CD4-positive, alpha-beta T cell (primary cell): ENCODE measurements at regions not wholly inside any gene's neighbourhood (a gene's known extent, or its start where the extent isn't known, plus 50 kb on each side); places are given as distances from the start of the nearest gene placed in this dataset.

Source experiments
- ATAC-seq: fragments of 200-7000 bp; cut with Tn5 transposase; one replicate; pipeline ENCODE4 v1.10.0; 2022; ENCODE audit warnings: mild to moderate bottlenecking; ENCODE audit not compliant: poor library complexity
- CTCF ChIA-PET: fragments of 350-600 bp; sonication (Branson Sonifier 250); formaldehyde crosslinking; loops from one replicate; lab custom pipeline; 2021; ENCODE audit warnings: antibody characterized with exemption, inconsistent platforms; lab: Charles Lee
- POLR2A ChIA-PET: fragments of 350-600 bp; sonication (Branson Sonifier 250); formaldehyde crosslinking; loops from one replicate; lab custom pipeline; 2021; ENCODE audit warnings: antibody characterized with exemption, inconsistent platforms; lab: Charles Lee
- DNase-seq, 14 experiments: peaks; one replicate each; pipeline ENCODE4 v3.0.0-alpha.2; 2013 to 2020; ENCODE audit warnings: mixed read lengths in 2 of 14
- H3K27ac ChIP-seq, 2 donors: one replicate each; pipeline versions ENCODE4 v1.5.1 to v1.7.0; 2013; ENCODE audit warnings: low read length in 2 of 2, low read depth in 1 of 2, mild to moderate bottlenecking in 1 of 2
- H3K27me3 ChIP-seq, 2 experiments: 1 replicate in 1 of 2; 2 replicates in 1 of 2; pipeline versions ENCODE4 v1.6.1 to v1.7.0; 2013; ENCODE audit warnings: low read length in 2 of 2, control low read depth in 1 of 2, mild to moderate bottlenecking in 1 of 2, moderate library complexity in 1 of 2; ENCODE audit not compliant: insufficient read depth in 2 of 2, control insufficient read depth in 1 of 2
- H3K36me3 ChIP-seq: one replicate; pipeline ENCODE4 v1.6.1; 2013; ENCODE audit warnings: low read length, control low read depth; ENCODE audit not compliant: insufficient read depth
- H3K4me1 ChIP-seq: one replicate; pipeline ENCODE4 v1.6.1; 2013; ENCODE audit warnings: low read length, control low read depth; ENCODE audit not compliant: insufficient read depth
- H3K4me3 ChIP-seq: one replicate; pipeline ENCODE4 v1.5.1; 2013; ENCODE audit warnings: mild to moderate bottlenecking, low read length, moderate library complexity
- H3K9me3 ChIP-seq, 2 experiments: 1 replicate in 1 of 2; 2 replicates in 1 of 2; pipeline versions ENCODE4 v1.6.1 to v1.7.0; 2013; ENCODE audit warnings: low read length in 2 of 2, mild to moderate bottlenecking in 2 of 2, control low read depth in 1 of 2, moderate library complexity in 1 of 2; ENCODE audit not compliant: control insufficient read depth in 1 of 2, insufficient read depth in 1 of 2
- H3K27ac Mint-ChIP-seq: one replicate; pipeline ENCODE4 v1.8.0; 2020; ENCODE audit warnings: mixed read lengths
- H3K27me3 Mint-ChIP-seq: one replicate; pipeline ENCODE4 v1.8.0; 2021; ENCODE audit warnings: mixed read lengths
- H3K36me3 Mint-ChIP-seq: one replicate; pipeline ENCODE4 v1.8.0; 2021; ENCODE audit warnings: low read depth, mixed read lengths
- H3K4me1 Mint-ChIP-seq: one replicate; pipeline ENCODE4 v1.8.0; 2021; ENCODE audit warnings: low read depth, mixed read lengths
- H3K4me3 Mint-ChIP-seq: one replicate; pipeline ENCODE4 v1.8.0; 2020; ENCODE audit warnings: mild to moderate bottlenecking, mixed read lengths
- H3K9me3 Mint-ChIP-seq: one replicate; pipeline ENCODE4 v1.8.0; 2020; ENCODE audit warnings: mixed read lengths
- CTCF ChIP-seq: fragments of 200-600 bp; IDR thresholded peaks from one replicate; pipeline ENCODE4 v1.8.0; 2022; ENCODE audit warnings: antibody characterized with exemption, mild to moderate bottlenecking
- intact Hi-C, 2 experiments: fragments of 100-400 bp; cut with DNase I in 1 of 2; cut with micrococcal nuclease in 1 of 2; formaldehyde crosslinking; loops; one replicate each; pipeline versions ENCODE4 v1.15.1 to v1.9.0; 2023 to 2025; cut with DNase I, micrococcal nuclease

GRCh38 chr2:8122520-8122919 is 559.3 kb upstream of the ID2 start:
- no peaks in the 10 kb centered on the region for H3K27me3 Mint-ChIP-seq
- POLR2A ChIA-PET, result no interaction called here
- Histone ChIP-seq H3K4me1 (no peaks in the 10 kb centered on the region), H3K4me3 (no peak overlapping the region), H3K27ac (no peak overlapping the region), H3K36me3 (no peaks in the 10 kb centered on the region), H3K9me3 (no peaks in the 10 kb centered on the region), H3K27me3 (no peaks in the 10 kb centered on the region)
- no peaks in the 10 kb centered on the region for H3K36me3 Mint-ChIP-seq
- intact Hi-C loops, result no loop called here
- CTCF ChIA-PET, result no interaction called here
- H3K4me1 Mint-ChIP-seq, result no peaks in the 10 kb centered on the region
- ATAC-seq (no peak), DNase-seq (no peak)
- no peak overlapping the region for H3K4me3 Mint-ChIP-seq
- H3K27ac Mint-ChIP-seq, result no peak overlapping the region
- no peak for TF ChIP-seq CTCF
- H3K9me3 Mint-ChIP-seq, result no peaks in the 10 kb centered on the region

DNA sequence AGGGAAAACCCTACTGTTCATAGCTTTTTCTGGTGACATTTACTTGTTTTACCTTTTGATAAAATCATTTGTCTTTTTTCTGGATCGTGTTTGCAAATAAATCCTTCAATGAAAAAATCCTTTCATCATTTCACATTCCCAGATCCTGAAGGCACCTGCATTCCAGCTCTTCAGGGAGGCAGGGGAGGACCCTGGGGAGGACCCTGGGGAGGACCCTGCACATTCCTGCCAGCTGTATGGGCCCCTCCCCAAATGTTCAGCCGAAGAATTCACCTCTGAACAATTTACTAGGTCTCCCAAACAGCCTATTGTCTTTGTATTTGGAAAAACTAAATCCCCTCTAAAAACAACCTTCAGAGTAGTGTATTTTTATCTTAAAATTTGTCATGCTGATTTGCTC is 558.4 kb upstream of the ID2 start:
- Mint-ChIP-seq H3K27me3 (no peaks in the 10 kb centered on the region), H3K9me3 (no peaks in the 10 kb centered on the region), H3K4me1 (no peaks in the 10 kb centered on the region), H3K36me3 (no peaks in the 10 kb centered on the region), H3K4me3 (no peak overlapping the region), H3K27ac (no peak overlapping the region)
- ChIA-PET POLR2A (no interaction called here), CTCF (no interaction called here)
- no peaks in the 10 kb centered on the region for H3K9me3 ChIP-seq
- TF ChIP-seq CTCF, result no peak
- no peak overlapping the region for H3K27ac ChIP-seq
- H3K4me3 ChIP-seq, result no peak overlapping the region
- H3K4me1 ChIP-seq, result no peaks in the 10 kb centered on the region
- H3K36me3 ChIP-seq, result no peaks in the 10 kb centered on the region
- intact Hi-C loops, result no loop called here
- DNase-seq, result no peak
- no peak for ATAC-seq
- H3K27me3 ChIP-seq, result no peaks in the 10 kb centered on the region

DNA sequence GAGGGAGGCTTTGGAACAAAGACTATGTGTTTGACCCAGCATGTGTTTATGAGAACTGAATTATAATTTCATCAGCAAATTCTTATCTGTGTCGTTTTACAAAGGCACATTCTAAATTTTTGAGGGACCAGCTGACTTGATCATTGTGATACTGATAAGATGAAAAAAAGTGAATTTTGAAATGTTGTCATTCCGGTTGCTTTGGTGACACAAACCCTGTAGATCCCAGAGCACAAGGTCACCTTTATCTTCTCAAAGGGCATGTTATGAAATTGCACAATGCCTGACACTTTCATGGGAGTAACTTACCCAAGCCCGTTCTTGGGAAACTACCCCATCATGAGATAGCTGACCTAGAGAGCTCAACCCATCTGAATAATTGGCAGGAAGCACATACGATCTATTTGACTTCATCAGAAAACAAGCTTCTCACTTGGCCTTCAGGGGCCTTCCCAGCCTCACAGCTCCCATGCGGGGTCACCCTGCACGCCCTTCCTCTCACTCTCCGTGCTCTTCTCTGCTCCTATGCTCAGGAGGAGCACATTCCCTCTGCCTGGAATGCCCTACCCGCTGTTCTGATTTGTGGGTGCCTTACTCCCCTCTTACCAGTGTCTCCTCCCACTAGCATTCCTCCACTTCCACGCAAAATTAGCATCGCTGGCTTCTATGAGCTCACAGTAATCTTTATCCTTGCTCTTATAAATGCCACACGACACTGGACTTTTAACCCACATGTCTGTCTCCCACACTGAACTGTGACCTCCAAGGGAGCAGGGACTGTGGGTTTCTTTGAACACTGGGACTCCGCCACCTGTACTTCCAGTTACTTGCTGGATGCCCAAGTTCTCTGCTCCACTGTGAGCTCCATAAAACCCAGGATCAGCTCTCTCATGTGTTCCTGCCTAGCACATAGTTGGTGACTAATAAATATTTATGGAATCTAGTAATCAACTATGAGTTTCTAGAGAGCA is 555.8 kb upstream of the ID2 start:
- Histone ChIP-seq H3K27me3 (no peaks in the 10 kb centered on the region), H3K4me3 (no peak overlapping the region), H3K36me3 (no peaks in the 10 kb centered on the region), H3K4me1 (no peaks in the 10 kb centered on the region), H3K9me3 (no peaks in the 10 kb centered on the region), H3K27ac (no peak overlapping the region)
- H3K36me3 Mint-ChIP-seq, result no peaks in the 10 kb centered on the region
- H3K27me3 Mint-ChIP-seq, result no peaks in the 10 kb centered on the region
- ChIA-PET POLR2A (no interaction called here), CTCF (interaction anchor here (1.3 kb wide), 1 partner anchor 16 kb away, joined by 3 read pairs; no protein-coding TSS in a partner anchor)
- ATAC-seq, result no peak
- no peaks in the 10 kb centered on the region for H3K4me1 Mint-ChIP-seq
- no peak overlapping the region for H3K27ac Mint-ChIP-seq
- DNase-seq, result no peak
- TF ChIP-seq CTCF, result no peak
- H3K4me3 Mint-ChIP-seq, result no peak overlapping the region
- H3K9me3 Mint-ChIP-seq, result no peaks in the 10 kb centered on the region
- intact Hi-C loops, result no loop called here
